ENCODE measurements at regions not wholly inside any gene's neighbourhood (a gene's known extent, or its start where the extent isn't known, plus 50 kb on each side); places are given as distances from the start of the nearest gene placed in this dataset.

GRCh38 chr2:139359818-139360217, 579.6 kb upstream of the NXPH2 start:
- H3K27ac ChIP-seq: no peak overlapping the region
- no peak for TF ChIP-seq CTCF (conservative IDR thresholded peaks at IDR 0.05)
- TF ChIP-seq ZFX (IDR thresholded peaks at IDR 0.05): no peak

- no peak overlapping the region for H3K27ac ChIP-seq
- TF ChIP-seq CTCF (conservative IDR thresholded peaks at IDR 0.05) (no peak), ZFX (IDR thresholded peaks at IDR 0.05) (no peak)
Observed at GRCh38 chr2:139357972-139358371, 577.8 kb upstream of the NXPH2 start.

GRCh38 chr2:139354518-139354917, 574.3 kb upstream of the NXPH2 start:
- H3K27ac ChIP-seq: no peak overlapping the region
- no peak for TF ChIP-seq ZFX (IDR thresholded peaks at IDR 0.05)
- TF ChIP-seq CTCF (conservative IDR thresholded peaks at IDR 0.05): no peak

- no peak overlapping the region for H3K27ac ChIP-seq
- TF ChIP-seq CTCF (conservative IDR thresholded peaks at IDR 0.05) (no peak), ZFX (IDR thresholded peaks at IDR 0.05) (no peak)
Observed at GRCh38 chr2:139353874-139354273, 573.7 kb upstream of the NXPH2 start.

- H3K27ac ChIP-seq: no peak overlapping the region
- no peak for TF ChIP-seq CTCF (conservative IDR thresholded peaks at IDR 0.05)
- TF ChIP-seq ZFX (IDR thresholded peaks at IDR 0.05): no peak
Observed at GRCh38 chr2:139317259-139317658, 537.1 kb upstream of the NXPH2 start.

GRCh38 chr2:139314059-139314458, 533.9 kb upstream of the NXPH2 start:
- H3K27ac ChIP-seq: no peak overlapping the region
- TF ChIP-seq ZFX (IDR thresholded peaks at IDR 0.05): no peak
- no peak for TF ChIP-seq CTCF (conservative IDR thresholded peaks at IDR 0.05)

GRCh38 chr2:139296672-139297209, 516.6 kb upstream of the NXPH2 start:
- no peak for TF ChIP-seq CTCF (conservative IDR thresholded peaks at IDR 0.05)
- TF ChIP-seq ZFX (IDR thresholded peaks at IDR 0.05): no peak
- no peak overlapping the region for H3K27ac ChIP-seq
